ENCODE measurements at regions not wholly inside any gene's neighbourhood (a gene's known extent, or its start where the extent isn't known, plus 50 kb on each side); places are given as distances from the start of the nearest gene placed in this dataset.

DNA sequence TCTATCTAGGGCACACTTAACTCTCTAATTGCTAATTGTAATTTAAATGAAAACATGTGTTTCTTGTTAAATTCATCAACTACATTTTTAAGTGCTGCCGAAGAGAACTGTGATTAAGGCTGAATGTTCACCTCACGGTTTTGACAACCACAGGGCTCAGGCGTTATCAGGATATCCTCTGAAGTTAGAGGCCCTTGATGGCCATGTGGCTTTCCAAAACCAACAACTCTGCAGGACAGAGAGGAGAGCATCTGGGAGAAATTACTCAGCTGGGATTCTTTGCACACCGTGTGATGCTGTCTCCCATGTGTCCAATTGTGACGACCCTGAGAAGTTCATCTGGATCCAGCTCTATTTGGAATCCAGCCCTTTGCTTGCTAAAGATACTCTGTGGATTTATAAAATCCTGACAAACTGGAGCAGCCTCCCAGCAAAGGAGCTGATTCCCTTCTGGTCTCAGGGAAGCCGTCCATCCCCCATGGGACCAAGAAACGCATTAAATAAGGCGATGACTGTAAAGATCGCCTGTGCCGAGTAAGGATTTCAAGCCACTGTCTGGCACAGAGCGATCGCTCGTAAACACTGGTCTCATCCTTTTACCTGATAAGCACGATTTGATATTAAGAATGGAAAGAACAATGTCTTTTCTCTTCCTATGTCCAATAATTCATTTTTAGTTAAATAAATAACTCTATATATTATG lies 401.1 kb downstream of the CD83 start:
- H3K79me1 ChIP-seq (ENCODE audit: insufficient read depth, low read depth, low read length, poor library complexity, severe bottlenecking), result no peaks in the 10 kb centered on the region
- H3K27ac ChIP-seq (ENCODE audit: insufficient read length, low read depth, low read length), result no peak overlapping the region

More for the DNA sequence above, 401.1 kb downstream of the CD83 start:
- Mint-ChIP-seq H3K9me3 (no peaks in the 10 kb centered on the region; a peak in 1 of 5 replicates), H3K36me3 (ENCODE audit: insufficient read depth in 1 of 3, low read depth in 3 of 3) (no peaks in the 10 kb centered on the region), H3K27me3 (ENCODE audit: low read depth) (no peaks in the 10 kb centered on the region), H3K4me3 (no peak overlapping the region), H3K4me1 (peaks cover 8% of the 10 kb centered on the region in 2 experiments), H3K27ac (no peak overlapping the region)
- Histone ChIP-seq H3T11ph (ENCODE audit: low read length) (no peak overlapping the region), H2AFZ (ENCODE audit: low read length) (no peak overlapping the region), H3K27me3 (ENCODE audit: insufficient read depth, low read length) (no peaks in the 10 kb centered on the region), H3K79me2 (ENCODE audit: insufficient read depth, low read length) (no peaks in the 10 kb centered on the region), H3K4me2 (ENCODE audit: insufficient read depth, insufficient read length, low read length) (no peak overlapping the region), H2BK120ac (ENCODE audit: low read depth, low read length, poor library complexity, severe bottlenecking) (no peak overlapping the region), H4K8ac (replicated peaks; ENCODE audit: insufficient read length, low read depth, low read length) (no peak overlapping the region), H2BK20ac (ENCODE audit: low read depth, low read length, poor library complexity, severe bottlenecking) (no peak overlapping the region), H3K23ac (ENCODE audit: insufficient read length, low read depth, low read length) (no peak overlapping the region), H2BK5ac (ENCODE audit: insufficient read length, low read length) (no peak overlapping the region), H2AK5ac (ENCODE audit: insufficient read length, low read length) (no peak overlapping the region), H4K91ac (ENCODE audit: insufficient read length, low read depth, low read length) (no peak overlapping the region), H2BK12ac (ENCODE audit: insufficient read length, low read depth, low read length) (no peak overlapping the region), H3K56ac (ENCODE audit: insufficient read length, low read depth, low read length) (no peak overlapping the region), H3K23me2 (ENCODE audit: insufficient read length, low read depth, low read length, poor library complexity, severe bottlenecking) (no peaks in the 10 kb centered on the region), H4K20me1 (ENCODE audit: control insufficient read depth, insufficient read depth, insufficient read length) (no peaks in the 10 kb centered on the region), H3K9me3 (ENCODE audit: control insufficient read depth, low read depth, low read length) (no peaks in the 10 kb centered on the region), H2BK15ac (ENCODE audit: low read depth, low read length) (no peak overlapping the region), H3K4me1 (ENCODE audit: insufficient read depth, low read length) (no peaks in the 10 kb centered on the region), H3K4ac (ENCODE audit: low read depth, low read length) (no peak overlapping the region), H3K9ac (ENCODE audit: extremely low read depth, insufficient read length, low read length) (no peak overlapping the region), H3K18ac (ENCODE audit: insufficient read length, low read depth, low read length) (no peak overlapping the region), H3K14ac (ENCODE audit: insufficient read depth, low read length) (no peak overlapping the region), H4K5ac (ENCODE audit: insufficient read length, low read depth, low read length) (no peak overlapping the region)
- TF ChIP-seq, protein P1, sequence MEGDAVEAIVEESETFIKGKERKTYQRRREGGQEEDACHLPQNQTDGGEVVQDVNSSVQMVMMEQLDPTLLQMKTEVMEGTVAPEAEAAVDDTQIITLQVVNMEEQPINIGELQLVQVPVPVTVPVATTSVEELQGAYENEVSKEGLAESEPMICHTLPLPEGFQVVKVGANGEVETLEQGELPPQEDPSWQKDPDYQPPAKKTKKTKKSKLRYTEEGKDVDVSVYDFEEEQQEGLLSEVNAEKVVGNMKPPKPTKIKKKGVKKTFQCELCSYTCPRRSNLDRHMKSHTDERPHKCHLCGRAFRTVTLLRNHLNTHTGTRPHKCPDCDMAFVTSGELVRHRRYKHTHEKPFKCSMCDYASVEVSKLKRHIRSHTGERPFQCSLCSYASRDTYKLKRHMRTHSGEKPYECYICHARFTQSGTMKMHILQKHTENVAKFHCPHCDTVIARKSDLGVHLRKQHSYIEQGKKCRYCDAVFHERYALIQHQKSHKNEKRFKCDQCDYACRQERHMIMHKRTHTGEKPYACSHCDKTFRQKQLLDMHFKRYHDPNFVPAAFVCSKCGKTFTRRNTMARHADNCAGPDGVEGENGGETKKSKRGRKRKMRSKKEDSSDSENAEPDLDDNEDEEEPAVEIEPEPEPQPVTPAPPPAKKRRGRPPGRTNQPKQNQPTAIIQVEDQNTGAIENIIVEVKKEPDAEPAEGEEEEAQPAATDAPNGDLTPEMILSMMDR (conservative IDR thresholded peaks at IDR 0.05), result no peak
- no CpG with 5 or more reads among the region's 14 CpGs for WGBS (ENCODE audit: extremely low coverage, insufficient read length, low lambda C conversion rate)
- DNase-seq, result no peak
